Ishikawa (cell line): ENCODE measurements at regions not wholly inside any gene's neighbourhood (a gene's known extent, or its start where the extent isn't known, plus 50 kb on each side); places are given as distances from the start of the nearest gene placed in this dataset.

ENCODE experiments used
- REST ChIP-seq: IDR thresholded peaks from 2 replicates; pipeline ENCODE4 v1.6.1; 2012; ENCODE audit warnings: low read depth, mild to moderate bottlenecking
- TCF12 ChIP-seq: IDR thresholded peaks from 2 replicates; pipeline ENCODE4 v1.6.1; 2012; ENCODE audit warnings: low read depth
- TF ChIP-seq, protein P1 (sequence below): IDR thresholded peaks from 2 replicates; pipeline ENCODE4 v1.6.1; 2012
- TF ChIP-seq, protein P2 (sequence below): IDR thresholded peaks from 2 replicates; pipeline ENCODE4 v1.6.1; 2012

- TF ChIP-seq, protein P1, sequence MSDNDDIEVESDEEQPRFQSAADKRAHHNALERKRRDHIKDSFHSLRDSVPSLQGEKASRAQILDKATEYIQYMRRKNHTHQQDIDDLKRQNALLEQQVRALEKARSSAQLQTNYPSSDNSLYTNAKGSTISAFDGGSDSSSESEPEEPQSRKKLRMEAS = no peak
- TF ChIP-seq, protein P2, sequence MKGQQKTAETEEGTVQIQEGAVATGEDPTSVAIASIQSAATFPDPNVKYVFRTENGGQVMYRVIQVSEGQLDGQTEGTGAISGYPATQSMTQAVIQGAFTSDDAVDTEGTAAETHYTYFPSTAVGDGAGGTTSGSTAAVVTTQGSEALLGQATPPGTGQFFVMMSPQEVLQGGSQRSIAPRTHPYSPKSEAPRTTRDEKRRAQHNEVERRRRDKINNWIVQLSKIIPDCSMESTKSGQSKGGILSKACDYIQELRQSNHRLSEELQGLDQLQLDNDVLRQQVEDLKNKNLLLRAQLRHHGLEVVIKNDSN = no peak
- no peak for TF ChIP-seq REST
- TF ChIP-seq TCF12 = no peak
Measured at GRCh38 chr2:216944733-216945132, 84.9 kb upstream of the TNP1 start.
